AG04450 (cell line): ENCODE measurements at regions not wholly inside any gene's neighbourhood (a gene's known extent, or its start where the extent isn't known, plus 50 kb on each side); places are given as distances from the start of the nearest gene placed in this dataset.

ENCODE experiments used
- CTCF ChIA-PET: fragments of 300-600, 350-600 bp; formaldehyde crosslinking; extraction: SDS; loops from one replicate; lab custom pipeline; 2022; ENCODE audit warnings: antibody characterized with exemption, inconsistent platforms; lab: Charles Lee
- POLR2A ChIA-PET: fragments of 350-600 bp; formaldehyde crosslinking; extraction: SDS; loops from one replicate; lab custom pipeline; 2021; ENCODE audit warnings: antibody characterized with exemption, inconsistent platforms; lab: Yijun Ruan, JAX
- DNase-seq: peaks from one replicate; pipeline ENCODE4 v3.0.0-alpha.2; 2011; ENCODE audit warnings: low read depth, low spot score
- H3K27ac ChIP-seq: one replicate; pipeline ENCODE4 v1.5.1; 2012; ENCODE audit warnings: low read depth, low read length, control low read depth
- H3K27me3 ChIP-seq: one replicate; pipeline ENCODE4 v1.6.0; 2012; ENCODE audit warnings: low read length; ENCODE audit not compliant: control insufficient read depth, insufficient read depth
- H3K4me3 ChIP-seq: 2 replicates; pipeline ENCODE4 v1.5.1; 2011; ENCODE audit warnings: mild to moderate bottlenecking, low read depth, low read length, control low read depth
- H3K9me3 ChIP-seq: 2 replicates; pipeline ENCODE4 v1.5.1; 2012; ENCODE audit warnings: low read length; ENCODE audit not compliant: control insufficient read depth, insufficient read depth
- TF ChIP-seq, protein P1 (sequence below): IDR thresholded peaks from 2 replicates; pipeline ENCODE4 v1.5.1; 2011; ENCODE audit warnings: low read depth, low read length, control low read depth, inconsistent platforms

DNA sequence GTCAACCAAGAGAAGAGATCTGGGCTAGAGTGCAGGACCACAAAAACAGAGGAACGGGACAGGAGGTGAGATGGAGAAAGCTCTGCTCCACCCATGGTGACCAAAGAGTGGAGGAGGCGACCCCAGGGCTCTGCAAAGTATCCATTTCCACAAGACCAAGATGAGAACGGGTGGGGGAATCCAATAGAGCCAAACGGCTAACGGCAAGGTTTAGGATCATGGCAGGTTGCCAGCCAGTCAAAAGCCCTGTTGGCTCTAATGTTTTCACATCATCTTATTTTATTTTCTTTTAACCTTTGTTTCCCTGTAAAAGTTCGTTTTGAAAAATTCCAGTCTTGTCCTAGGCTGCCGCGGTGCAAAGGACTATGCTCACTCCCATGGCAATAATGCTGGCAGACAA is 52.1 kb upstream of the CHST1 start:
- Histone ChIP-seq H3K27me3 (peaks cover 6% of the 10 kb centered on the region), H3K27ac (no peak overlapping the region), H3K9me3 (no peaks in the 10 kb centered on the region), H3K4me3 (no peak overlapping the region)
- no peak for DNase-seq
- CTCF ChIA-PET: no interaction called here
- TF ChIP-seq, protein P1, sequence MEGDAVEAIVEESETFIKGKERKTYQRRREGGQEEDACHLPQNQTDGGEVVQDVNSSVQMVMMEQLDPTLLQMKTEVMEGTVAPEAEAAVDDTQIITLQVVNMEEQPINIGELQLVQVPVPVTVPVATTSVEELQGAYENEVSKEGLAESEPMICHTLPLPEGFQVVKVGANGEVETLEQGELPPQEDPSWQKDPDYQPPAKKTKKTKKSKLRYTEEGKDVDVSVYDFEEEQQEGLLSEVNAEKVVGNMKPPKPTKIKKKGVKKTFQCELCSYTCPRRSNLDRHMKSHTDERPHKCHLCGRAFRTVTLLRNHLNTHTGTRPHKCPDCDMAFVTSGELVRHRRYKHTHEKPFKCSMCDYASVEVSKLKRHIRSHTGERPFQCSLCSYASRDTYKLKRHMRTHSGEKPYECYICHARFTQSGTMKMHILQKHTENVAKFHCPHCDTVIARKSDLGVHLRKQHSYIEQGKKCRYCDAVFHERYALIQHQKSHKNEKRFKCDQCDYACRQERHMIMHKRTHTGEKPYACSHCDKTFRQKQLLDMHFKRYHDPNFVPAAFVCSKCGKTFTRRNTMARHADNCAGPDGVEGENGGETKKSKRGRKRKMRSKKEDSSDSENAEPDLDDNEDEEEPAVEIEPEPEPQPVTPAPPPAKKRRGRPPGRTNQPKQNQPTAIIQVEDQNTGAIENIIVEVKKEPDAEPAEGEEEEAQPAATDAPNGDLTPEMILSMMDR: no peak
- POLR2A ChIA-PET: no interaction called here

DNA sequence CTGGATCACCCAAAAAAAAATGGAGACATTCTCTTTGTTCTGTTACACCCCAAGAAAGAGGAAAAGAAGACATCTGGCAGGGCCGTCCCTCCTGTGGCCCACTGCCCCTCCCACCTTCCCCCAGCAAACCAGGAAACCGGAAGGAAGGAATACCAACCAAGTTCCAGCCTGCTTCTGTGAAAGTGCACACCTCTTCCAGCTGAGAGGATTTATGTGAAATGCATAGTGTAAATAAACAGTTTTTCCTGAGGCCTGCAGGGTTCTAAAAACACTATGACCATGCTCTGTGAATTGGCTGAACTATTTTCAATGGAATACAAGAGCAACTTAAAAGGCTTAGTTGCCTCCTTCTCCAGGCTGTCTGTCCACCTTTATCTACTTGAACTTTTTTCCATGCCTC is 50.0 kb upstream of the CHST1 start:
- DNase-seq: no peak
- peaks cover 11% of the 10 kb centered on the region for H3K27me3 ChIP-seq
- H3K27ac ChIP-seq: no peak overlapping the region
- CTCF ChIA-PET: no interaction called here
- POLR2A ChIA-PET: no interaction called here
- TF ChIP-seq, protein P1: no peak
- no peak overlapping the region for H3K4me3 ChIP-seq
- no peaks in the 10 kb centered on the region for H3K9me3 ChIP-seq
